IMR-90 (cell line): ENCODE measurements at regions not wholly inside any gene's neighbourhood (a gene's known extent, or its start where the extent isn't known, plus 50 kb on each side); places are given as distances from the start of the nearest gene placed in this dataset.

Experiments used
- ATAC-seq: fragments of 200-7000 bp; cut with Tn5 transposase; 2 replicates; pipeline ENCODE4 v1.9.1; 2020; ENCODE audit warnings: low read depth, mild to moderate bottlenecking, moderate library complexity
- BruUV-seq: library from RNA; stranded (reverse); fragments of 400-500 nt; replicated peaks from 2 replicates; lab custom pipeline; 2021; lab: Mats Ljungman, UMichigan
- CTCF ChIA-PET: fragments of 300-600 bp; formaldehyde crosslinking; extraction: SDS; loops from one replicate; lab custom pipeline; 2021; ENCODE audit warnings: antibody characterized with exemption; lab: Yijun Ruan, JAX
- POLR2A ChIA-PET: fragments of 300-600 bp; sonication (Branson Sonifier 250); formaldehyde crosslinking; loops from one replicate; lab custom pipeline; 2022; ENCODE audit warnings: antibody characterized with exemption; ENCODE audit not compliant: unreplicated experiment; lab: Charles Lee
- DNase-seq: peaks from one replicate; pipeline ENCODE4 v3.0.0; 2013
- H2AFZ ChIP-seq: replicated peaks from 2 replicates; pipeline ENCODE3; 2013; ENCODE audit warnings: low read length, mild to moderate bottlenecking; ENCODE audit not compliant: poor library complexity
- H2AK5ac ChIP-seq: 2 replicates; pipeline ENCODE4 v1.6.1; 2013; ENCODE audit warnings: low read depth, low read length, inconsistent platforms
- H2AK9ac ChIP-seq: replicated peaks from 2 replicates; pipeline ENCODE3; 2013; ENCODE audit warnings: mild to moderate bottlenecking, low read depth, low read length, moderate library complexity; ENCODE audit not compliant: poor library complexity
- H2BK120ac ChIP-seq: 2 replicates; pipeline ENCODE4 v1.6.1; 2013; ENCODE audit warnings: low read depth, low read length, inconsistent platforms
- H2BK15ac ChIP-seq: 3 replicates; pipeline ENCODE4 v1.6.1; 2013; ENCODE audit warnings: low read depth, low read length, inconsistent platforms
- H2BK20ac ChIP-seq: 2 replicates; pipeline ENCODE4 v1.6.1; 2013; ENCODE audit warnings: low read depth, mild to moderate bottlenecking, inconsistent platforms, low read length, moderate library complexity
- H2BK5ac ChIP-seq: 2 replicates; pipeline ENCODE4 v1.6.1; 2013; ENCODE audit warnings: mild to moderate bottlenecking, low read depth, low read length, inconsistent platforms; ENCODE audit not compliant: poor library complexity, severe bottlenecking
- H3K14ac ChIP-seq: replicated peaks from 2 replicates; pipeline ENCODE4 v1.6.1; 2013; ENCODE audit warnings: low read depth, low read length, inconsistent platforms
- H3K18ac ChIP-seq: 2 replicates; pipeline ENCODE4 v1.6.1; 2013; ENCODE audit warnings: low read depth, low read length, control low read depth
- H3K23ac ChIP-seq: 2 replicates; pipeline ENCODE4 v1.6.1; 2013; ENCODE audit warnings: low read depth, low read length, inconsistent platforms
- H3K27ac ChIP-seq: 2 replicates; pipeline ENCODE4 v1.5.1; 2013; ENCODE audit warnings: mild to moderate bottlenecking, control low read depth, low read length; ENCODE audit not compliant: insufficient read depth
- H3K27me3 ChIP-seq: 2 replicates; pipeline ENCODE4 v1.6.1; 2013; ENCODE audit warnings: low read length; ENCODE audit not compliant: control insufficient read depth, insufficient read depth
- H3K36me3 ChIP-seq: 2 replicates; pipeline ENCODE4 v1.6.1; 2013; ENCODE audit warnings: low read length, mixed read lengths; ENCODE audit not compliant: control insufficient read depth, insufficient read depth
- H3K4ac ChIP-seq: 2 replicates; pipeline ENCODE4 v1.6.1; 2013; ENCODE audit warnings: low read depth, low read length, inconsistent platforms
- H3K4me1 ChIP-seq: 2 replicates; pipeline ENCODE4 v1.6.1; 2013; ENCODE audit warnings: low read length, mixed read lengths; ENCODE audit not compliant: control insufficient read depth, insufficient read depth
- H3K4me2 ChIP-seq: 2 replicates; pipeline ENCODE4 v1.6.1; 2013; ENCODE audit warnings: low read depth, mild to moderate bottlenecking, control low read depth, low read length, moderate library complexity
- H3K4me3 ChIP-seq: 2 replicates; pipeline ENCODE4 v1.5.1; 2013; ENCODE audit warnings: low read depth, mild to moderate bottlenecking, control low read depth, low read length, moderate library complexity; ENCODE audit not compliant: insufficient read depth
- H3K56ac ChIP-seq: 2 replicates; pipeline ENCODE4 v1.6.1; 2013; ENCODE audit warnings: low read length, inconsistent platforms; ENCODE audit not compliant: insufficient read depth; ENCODE audit errors: extremely low read depth
- H3K79me1 ChIP-seq, 2 experiments: 2 replicates each; pipeline ENCODE4 v1.6.1; 2013; ENCODE audit warnings: low read length in 2 of 2, inconsistent platforms in 1 of 2, low read depth in 1 of 2
- H3K9ac ChIP-seq: 2 replicates; pipeline ENCODE4 v1.6.1; 2013; ENCODE audit warnings: low read depth, low read length, control low read depth
- H3K9me1 ChIP-seq: 2 replicates; pipeline ENCODE4 v1.6.1; 2013; ENCODE audit warnings: low read length, inconsistent platforms; ENCODE audit not compliant: insufficient read depth
- H3K9me3 ChIP-seq: 2 replicates; pipeline ENCODE4 v1.6.1; 2013; ENCODE audit warnings: low read length; ENCODE audit not compliant: control insufficient read depth, insufficient read depth
- H4K20me1 ChIP-seq: 2 replicates; pipeline ENCODE4 v1.6.1; 2013; ENCODE audit warnings: low read length, inconsistent platforms; ENCODE audit not compliant: insufficient read depth
- H4K5ac ChIP-seq: 2 replicates; pipeline ENCODE4 v1.6.1; 2013; ENCODE audit warnings: mild to moderate bottlenecking, low read depth, low read length, control low read depth
- H4K8ac ChIP-seq, 2 experiments: 2 replicates each; pipeline ENCODE4 v1.6.1; 2013; ENCODE audit warnings: low read depth in 2 of 2, low read length in 2 of 2, control low read depth in 1 of 2, inconsistent platforms in 1 of 2
- H4K91ac ChIP-seq: 2 replicates; pipeline ENCODE4 v1.6.1; 2013; ENCODE audit warnings: low read depth, low read length, inconsistent platforms; ENCODE audit not compliant: insufficient read depth
- SMC3 ChIP-seq: fragments of 150-350 bp; IDR thresholded peaks from 2 replicates; pipeline ENCODE4 v1.6.1; 2016; ENCODE audit warnings: low read depth, mild to moderate bottlenecking, antibody characterized with exemption, low read length, moderate library complexity
- WGBS, 2 experiments: methylation state at CpG; one replicate each; pipeline versions ENCODE4 v1.1.5 to v1.1.7; 2013; ENCODE audit warnings: missing lambda C conversion rate in 2 of 2; ENCODE audit not compliant: insufficient read length in 1 of 2; ENCODE audit errors: extremely low coverage in 2 of 2; 5-methylcytosine and 5-hydroxymethylcytosine counted together
- dilution Hi-C: fragments of 300-500 bp; cut with HindIII; formaldehyde crosslinking; loops from one replicate; pipeline ENCODE4 v1.14.3; 2018; ENCODE audit warnings: low sequenced_read_pairs; ENCODE audit not compliant: unreplicated experiment
- in situ Hi-C: fragments of 300-500 bp; cut with MboI; formaldehyde crosslinking; loops from 3 replicates; pipeline ENCODE4 v1.14.3; 2019; ENCODE audit warnings: low sequenced_read_pairs, inconsistent platforms, mixed read lengths
- intact Hi-C: fragments of 100-400 bp; cut with micrococcal nuclease; formaldehyde crosslinking; loops from 2 replicates; pipeline ENCODE4 v1.10.0; 2022

DNA sequence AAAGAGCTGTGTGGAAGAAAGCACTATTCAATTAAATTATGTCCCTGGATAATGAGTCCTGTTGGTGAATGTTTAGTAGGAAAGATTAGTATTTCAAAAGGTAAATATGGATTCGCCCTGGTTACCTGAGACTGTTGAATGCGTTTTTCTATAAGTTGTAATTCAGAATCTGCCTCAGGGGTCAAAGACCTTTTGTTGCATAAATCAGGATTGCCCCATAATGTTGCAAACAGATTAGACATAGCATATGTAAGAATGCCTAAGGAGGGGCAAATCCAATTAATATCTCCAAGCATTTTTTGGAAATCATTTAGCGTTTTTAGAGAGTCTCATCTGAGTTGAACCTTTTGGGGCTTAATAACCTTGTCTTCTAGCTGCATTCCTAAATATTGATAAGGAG lies 70.1 kb upstream of the ARL4D start:
- no peak overlapping the region for H3K4ac ChIP-seq
- H4K91ac ChIP-seq, result no peak overlapping the region
- peaks cover 11% of the 10 kb centered on the region for H3K4me1 ChIP-seq
- no peaks in the 10 kb centered on the region for H3K9me3 ChIP-seq
- no peak overlapping the region for H4K5ac ChIP-seq
- H3K27me3 ChIP-seq, result no peaks in the 10 kb centered on the region
- H3K23ac ChIP-seq, result no peak overlapping the region
- H2BK20ac ChIP-seq, result no peak overlapping the region
- H3K18ac ChIP-seq, result no peak overlapping the region
- no peak overlapping the region for H3K9ac ChIP-seq
- no peak overlapping the region for H2BK5ac ChIP-seq
- no peak for DNase-seq
- H2BK120ac ChIP-seq, result no peak overlapping the region
- H3K4me2 ChIP-seq, result no peak overlapping the region
- no peak for ATAC-seq
- H3K56ac ChIP-seq, result no peak overlapping the region
- dilution Hi-C loops, result no loop called here
- H4K20me1 ChIP-seq, result no peaks in the 10 kb centered on the region
- no peak overlapping the region for H2BK15ac ChIP-seq
- no peak for TF ChIP-seq SMC3
- H3K36me3 ChIP-seq, result no peaks in the 10 kb centered on the region
- no peak overlapping the region for H3K27ac ChIP-seq
- 60% methylated on average over 1 of the region's 3 CpGs; no CpG with 5 or more reads in 1 of the 2 experiments for WGBS, 2 experiments
- POLR2A ChIA-PET, result interaction anchor here (1.2 kb wide), 1 partner anchor 33 kb away, joined by 3 read pairs; no protein-coding TSS in a partner anchor
- CTCF ChIA-PET, result no interaction called here
- in situ Hi-C loops, result no loop called here
- intact Hi-C loops, result no loop called here
- BruUV-seq, result no TSS peak
- no peak overlapping the region for H2AK5ac ChIP-seq
- H2AFZ ChIP-seq, result no peak overlapping the region
- no peak overlapping the region for H3K14ac ChIP-seq
- no peak overlapping the region for H3K4me3 ChIP-seq
- peaks cover 0 to 3% of the 10 kb centered on the region in 2 experiments; a peak in 1 of 4 replicates for H3K79me1 ChIP-seq
- no peak overlapping the region for H2AK9ac ChIP-seq
- H4K8ac ChIP-seq, result no peak overlapping the region
- H3K9me1 ChIP-seq, result no peaks in the 10 kb centered on the region
